ENCODE measurements at regions not wholly inside any gene's neighbourhood (a gene's known extent, or its start where the extent isn't known, plus 50 kb on each side); places are given as distances from the start of the nearest gene placed in this dataset.

GRCh38 chr4:152269448-152270191 lies 266.3 kb downstream of the FBXW7 start:
- DNase-seq (ENCODE audit: unreplicated experiment) = no peak
- peaks cover 30% of the 10 kb centered on the region for H3K4me1 Mint-ChIP-seq (ENCODE audit: insufficient read depth, unreplicated experiment)
- no peaks in the 10 kb centered on the region for H3K27me3 Mint-ChIP-seq (ENCODE audit: insufficient read depth, unreplicated experiment)
- ChIA-PET POLR2A (interaction anchor here (0.9 to 2.6 kb wide), 3 partner anchors 8 to 79 kb away, joined by 3 to 8 read pairs (median 6); no protein-coding TSS in a partner anchor), CTCF (interaction anchor here (0.6 to 1.2 kb wide), 5 partner anchors 11 to 906 kb away, joined by 3 to 4 read pairs (median 3); no protein-coding TSS in a partner anchor)
- H3K9me3 Mint-ChIP-seq (ENCODE audit: unreplicated experiment) = no peaks in the 10 kb centered on the region
- no peaks in the 10 kb centered on the region for H3K36me3 Mint-ChIP-seq (ENCODE audit: insufficient read depth, unreplicated experiment)
- no TSS peak for BruUV-seq (replicated peaks)
- intact Hi-C loops (cut with micrococcal nuclease) = no loop called here
- no peak overlapping the region for H3K27ac Mint-ChIP-seq (ENCODE audit: low read depth, unreplicated experiment)
- no peak for TF ChIP-seq CTCF (IDR thresholded peaks at IDR 0.05; ENCODE audit: unreplicated experiment)
- no peak overlapping the region for H3K4me3 Mint-ChIP-seq (ENCODE audit: unreplicated experiment)

- no peak overlapping the region for H3K27ac Mint-ChIP-seq (ENCODE audit: low read depth, unreplicated experiment)
- TF ChIP-seq CTCF (IDR thresholded peaks at IDR 0.05; ENCODE audit: unreplicated experiment) = no peak
- ChIA-PET CTCF (no interaction called here), POLR2A (interaction anchor here (0.7 to 1.0 kb wide), 3 partner anchors 10 to 61 kb away, joined by 3 to 4 read pairs (median 3); no protein-coding TSS in a partner anchor)
- intact Hi-C loops (cut with micrococcal nuclease) = no loop called here
- H3K27me3 Mint-ChIP-seq (ENCODE audit: insufficient read depth, unreplicated experiment) = no peaks in the 10 kb centered on the region
- no peaks in the 10 kb centered on the region for H3K9me3 Mint-ChIP-seq (ENCODE audit: unreplicated experiment)
- no TSS peak for BruUV-seq (replicated peaks)
- peaks cover 25% of the 10 kb centered on the region for H3K4me1 Mint-ChIP-seq (ENCODE audit: insufficient read depth, unreplicated experiment)
- DNase-seq (ENCODE audit: unreplicated experiment) = no peak
- no peak overlapping the region for H3K4me3 Mint-ChIP-seq (ENCODE audit: unreplicated experiment)
- H3K36me3 Mint-ChIP-seq (ENCODE audit: insufficient read depth, unreplicated experiment) = no peaks in the 10 kb centered on the region
Observed at GRCh38 chr4:152267811-152268210, 268.1 kb downstream of the FBXW7 start.

- Mint-ChIP-seq H3K4me3 (ENCODE audit: unreplicated experiment) (no peak overlapping the region), H3K27ac (ENCODE audit: low read depth, unreplicated experiment) (no peak overlapping the region), H3K4me1 (ENCODE audit: insufficient read depth, unreplicated experiment) (peaks cover 25% of the 10 kb centered on the region), H3K27me3 (ENCODE audit: insufficient read depth, unreplicated experiment) (no peaks in the 10 kb centered on the region), H3K36me3 (ENCODE audit: insufficient read depth, unreplicated experiment) (no peaks in the 10 kb centered on the region), H3K9me3 (ENCODE audit: unreplicated experiment) (no peaks in the 10 kb centered on the region)
- ChIA-PET POLR2A (interaction anchor here (0.7 to 1.0 kb wide), 3 partner anchors 11 to 62 kb away, joined by 3 to 4 read pairs (median 3); no protein-coding TSS in a partner anchor), CTCF (no interaction called here)
- intact Hi-C loops (cut with micrococcal nuclease) = no loop called here
- BruUV-seq (replicated peaks) = no TSS peak
- no peak for TF ChIP-seq CTCF (IDR thresholded peaks at IDR 0.05; ENCODE audit: unreplicated experiment)
- no peak for DNase-seq (ENCODE audit: unreplicated experiment)
Observed at GRCh38 chr4:152266831-152267480, 268.9 kb downstream of the FBXW7 start.

- no peaks in the 10 kb centered on the region for H3K36me3 Mint-ChIP-seq (ENCODE audit: insufficient read depth, unreplicated experiment)
- DNase-seq (ENCODE audit: unreplicated experiment) = peak; percentile 87
- no peak for TF ChIP-seq CTCF (IDR thresholded peaks at IDR 0.05; ENCODE audit: unreplicated experiment)
- ChIA-PET CTCF (interaction anchor here (0.8 to 2.3 kb wide), 4 partner anchors 9 to 487 kb away, joined by 3 to 7 read pairs (median 5); no protein-coding TSS in a partner anchor), POLR2A (interaction anchor here (0.6 to 3.9 kb wide), 29 partner anchors 9 to 940 kb away, joined by 3 to 26 read pairs (median 4); partner anchors contain the start of gene GATB)
- no peaks in the 10 kb centered on the region for H3K9me3 Mint-ChIP-seq (ENCODE audit: unreplicated experiment)
- H3K27me3 Mint-ChIP-seq (ENCODE audit: insufficient read depth, unreplicated experiment) = no peaks in the 10 kb centered on the region
- H3K27ac Mint-ChIP-seq (ENCODE audit: low read depth, unreplicated experiment) = peak overlapping the region; percentile 74
- intact Hi-C loops (cut with micrococcal nuclease) = loop anchor here (2.0 kb wide), 1 partner anchor 158 kb away; no protein-coding TSS in a partner anchor
- peaks cover 25% of the 10 kb centered on the region for H3K4me1 Mint-ChIP-seq (ENCODE audit: insufficient read depth, unreplicated experiment)
- no TSS peak for BruUV-seq (replicated peaks)
- peak overlapping the region; percentile 50 for H3K4me3 Mint-ChIP-seq (ENCODE audit: unreplicated experiment)
Observed at GRCh38 chr4:152265149-152265621, 270.7 kb downstream of the FBXW7 start.

All from MCF 10A (cell line).